DOHH2 (cell line): ENCODE measurements at regions not wholly inside any gene's neighbourhood (a gene's known extent, or its start where the extent isn't known, plus 50 kb on each side); places are given as distances from the start of the nearest gene placed in this dataset.

Experiments
- H3F3A ChIP-seq: fragments of 200-600 bp; sonication (generic), shearing (Covaris generic); 2 replicates; pipeline ENCODE4 v1.6.0; 2016; ENCODE audit warnings: antibody characterized with exemption, mild to moderate bottlenecking; ENCODE audit not compliant: control insufficient read depth, insufficient read depth
- H3K27ac ChIP-seq: fragments of 200-600 bp; sonication (generic); 2 replicates; pipeline ENCODE4 v1.5.1; 2014; ENCODE audit warnings: low read depth, mild to moderate bottlenecking, low read length, moderate library complexity
- H3K27me3 ChIP-seq: fragments of 200-600 bp; sonication (generic); 2 replicates; pipeline ENCODE4 v1.6.1; 2014; ENCODE audit warnings: mild to moderate bottlenecking, low read length, mixed read lengths; ENCODE audit not compliant: control insufficient read depth
- H3K36me3 ChIP-seq: fragments of 200-600 bp; sonication (generic); 2 replicates; pipeline ENCODE4 v1.6.1; 2014; ENCODE audit warnings: mild to moderate bottlenecking, low read length, moderate library complexity, mixed read lengths; ENCODE audit not compliant: control insufficient read depth
- H3K4me1 ChIP-seq: fragments of 200-600 bp; sonication (generic); 2 replicates; pipeline ENCODE4 v1.6.1; 2014; ENCODE audit warnings: mild to moderate bottlenecking, low read length, mixed read lengths; ENCODE audit not compliant: control insufficient read depth
- H3K4me2 ChIP-seq: fragments of 200-600 bp; sonication (generic); 2 replicates; pipeline ENCODE4 v1.6.0; 2014; ENCODE audit warnings: mild to moderate bottlenecking, low read length, moderate library complexity
- H3K4me3 ChIP-seq: fragments of 200-600 bp; sonication (generic); 2 replicates; pipeline ENCODE4 v1.5.1; 2014; ENCODE audit warnings: mild to moderate bottlenecking, low read length, mixed read lengths
- H3K79me2 ChIP-seq: fragments of 200-600 bp; sonication (generic); 2 replicates; pipeline ENCODE4 v1.6.1; 2014; ENCODE audit warnings: mild to moderate bottlenecking, low read length, mixed read lengths; ENCODE audit not compliant: control insufficient read depth
- H3K9me2 ChIP-seq: fragments of 200-600 bp; sonication (generic); replicated peaks from 2 replicates; pipeline ENCODE4 v1.6.1; 2014; ENCODE audit warnings: mild to moderate bottlenecking, low read length, mixed read lengths; ENCODE audit not compliant: control insufficient read depth
- H3K9me3 ChIP-seq: fragments of 200-600 bp; sonication (generic); 2 replicates; pipeline ENCODE4 v1.6.1; 2014; ENCODE audit warnings: antibody characterized with exemption, low read length, mixed read lengths; ENCODE audit not compliant: control insufficient read depth, insufficient read depth
- H4K20me1 ChIP-seq: fragments of 200-600 bp; sonication (generic); 2 replicates; pipeline ENCODE4 v1.6.0; 2014; ENCODE audit warnings: low read depth, mild to moderate bottlenecking, antibody characterized with exemption, low read length, moderate library complexity; ENCODE audit not compliant: control insufficient read depth, insufficient read depth
- CTCF ChIP-seq: fragments of 200-600 bp; sonication (generic); IDR thresholded peaks from one replicate; pipeline ENCODE4 v1.5.1; 2014; ENCODE audit warnings: antibody characterized with exemption, mild to moderate bottlenecking, low read depth, low read length; ENCODE audit not compliant: poor library complexity, severe bottlenecking
- EZH2phosphoT487 ChIP-seq: fragments of 200-600 bp; sonication (generic); IDR thresholded peaks from 2 replicates; pipeline ENCODE4 v1.6.1; 2017; ENCODE audit warnings: borderline replicate concordance, mild to moderate bottlenecking, antibody characterized with exemption, low read length, moderate library complexity, mixed read lengths

GRCh38 chr3:78287085-78287484 is 1247.2 kb downstream of the ROBO2 start:
- TF ChIP-seq CTCF (no peak), EZH2phosphoT487 (no peak)
- Histone ChIP-seq H3K4me3 (no peak overlapping the region), H3F3A (no peaks in the 10 kb centered on the region), H3K4me1 (no peaks in the 10 kb centered on the region), H4K20me1 (no peaks in the 10 kb centered on the region), H3K27ac (no peak overlapping the region), H3K79me2 (no peaks in the 10 kb centered on the region), H3K27me3 (no peaks in the 10 kb centered on the region), H3K9me2 (no peaks in the 10 kb centered on the region), H3K9me3 (no peaks in the 10 kb centered on the region; the same call in 1 of the 2 replicates), H3K4me2 (no peak overlapping the region), H3K36me3 (no peaks in the 10 kb centered on the region)

- Histone ChIP-seq H4K20me1 (no peaks in the 10 kb centered on the region), H3K4me2 (no peak overlapping the region), H3K27me3 (no peaks in the 10 kb centered on the region), H3K4me1 (no peaks in the 10 kb centered on the region), H3K9me2 (no peaks in the 10 kb centered on the region), H3F3A (no peaks in the 10 kb centered on the region), H3K9me3 (no peaks in the 10 kb centered on the region), H3K36me3 (no peaks in the 10 kb centered on the region), H3K27ac (no peak overlapping the region), H3K4me3 (no peak overlapping the region), H3K79me2 (no peaks in the 10 kb centered on the region)
- TF ChIP-seq CTCF (no peak), EZH2phosphoT487 (no peak)
Observed at GRCh38 chr3:78293284-78293683, 1253.4 kb downstream of the ROBO2 start.

GRCh38 chr3:78304115-78304514 is 1264.2 kb downstream of the ROBO2 start:
- Histone ChIP-seq H3K27ac (no peak overlapping the region), H3K9me3 (no peaks in the 10 kb centered on the region), H3F3A (no peaks in the 10 kb centered on the region), H3K36me3 (no peaks in the 10 kb centered on the region), H3K4me2 (no peak overlapping the region), H3K9me2 (no peaks in the 10 kb centered on the region), H3K4me1 (no peaks in the 10 kb centered on the region), H4K20me1 (no peaks in the 10 kb centered on the region), H3K4me3 (no peak overlapping the region), H3K79me2 (no peaks in the 10 kb centered on the region), H3K27me3 (no peaks in the 10 kb centered on the region)
- TF ChIP-seq CTCF, result no peak
- no peak for TF ChIP-seq EZH2phosphoT487

- Histone ChIP-seq H3K27ac (no peak overlapping the region), H3F3A (no peaks in the 10 kb centered on the region), H4K20me1 (no peaks in the 10 kb centered on the region), H3K36me3 (no peaks in the 10 kb centered on the region), H3K9me2 (no peaks in the 10 kb centered on the region), H3K4me1 (no peaks in the 10 kb centered on the region), H3K79me2 (no peaks in the 10 kb centered on the region), H3K4me3 (no peak overlapping the region), H3K27me3 (no peaks in the 10 kb centered on the region), H3K9me3 (no peaks in the 10 kb centered on the region), H3K4me2 (no peak overlapping the region)
- TF ChIP-seq EZH2phosphoT487, result no peak
- TF ChIP-seq CTCF, result no peak
Observed at GRCh38 chr3:78312851-78313250, 1273.0 kb downstream of the ROBO2 start.
